T-helper 17 cell (primary cell): ENCODE measurements at regions not wholly inside any gene's neighbourhood (a gene's known extent, or its start where the extent isn't known, plus 50 kb on each side); places are given as distances from the start of the nearest gene placed in this dataset.
"Not testable (repeated sequence)": the region's sequence is repeated elsewhere in the genome, so short reads cannot be mapped to it uniquely, and the experiment has no call there.

ENCODE experiments used
- ATAC-seq: fragments of 150-1000 bp; cut with Tn5 transposase; 2 replicates; pipeline ENCODE4 v1.10.0; 2021; ENCODE audit warnings: mild to moderate bottlenecking, moderate library complexity
- DNase-seq, 3 donors: peaks; one replicate each; pipeline versions ENCODE4 v3.0.0 to v3.0.0-alpha.2; 2020 to 2021
- H3K9me3 ChIP-seq: one replicate; pipeline ENCODE4 v1.7.0; 2013; ENCODE audit warnings: low read length, mild to moderate bottlenecking; ENCODE audit not compliant: control insufficient read depth, poor library complexity, severe bottlenecking
- H3K27ac Mint-ChIP-seq: one replicate; pipeline ENCODE4 v1.8.0; 2022; ENCODE audit warnings: mild to moderate bottlenecking, moderate library complexity, mixed read lengths
- H3K27me3 Mint-ChIP-seq: one replicate; pipeline ENCODE4 v1.8.0; 2022; ENCODE audit warnings: mixed read lengths
- H3K36me3 Mint-ChIP-seq: one replicate; pipeline ENCODE4 v1.8.0; 2022; ENCODE audit warnings: low read depth, mixed read lengths
- H3K4me1 Mint-ChIP-seq: one replicate; pipeline ENCODE4 v1.8.0; 2022; ENCODE audit warnings: mild to moderate bottlenecking, mixed read lengths
- H3K4me3 Mint-ChIP-seq: one replicate; pipeline ENCODE4 v1.8.0; 2022; ENCODE audit warnings: mild to moderate bottlenecking, moderate library complexity, mixed read lengths

- H3K27ac Mint-ChIP-seq: not testable (repeated sequence)
Measured at GRCh38 chr14:105969026-105969425, 442.6 kb downstream of the TMEM121 start.

DNA sequence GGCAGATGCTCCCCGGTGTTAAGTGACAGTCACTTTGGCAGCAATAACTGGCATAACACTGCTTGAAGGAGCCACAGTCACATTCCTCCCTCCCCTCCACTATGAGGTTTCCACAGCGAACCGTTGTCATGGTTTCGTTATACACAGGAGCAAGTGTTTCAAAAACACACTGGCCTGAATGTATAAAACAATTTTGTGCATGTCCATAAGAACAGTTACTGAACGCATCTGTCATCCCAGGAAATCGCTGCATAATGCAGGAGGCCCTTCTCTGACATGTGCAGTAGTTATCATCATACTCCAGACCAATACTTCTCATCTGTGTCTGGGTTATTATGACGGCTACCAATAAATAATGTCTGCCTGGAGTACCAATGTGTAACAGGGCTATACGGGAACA, 444.4 kb downstream of the TMEM121 start:
- ATAC-seq, H3K4me1 Mint-ChIP-seq, H3K4me3 Mint-ChIP-seq, H3K9me3 ChIP-seq, H3K36me3 Mint-ChIP-seq, H3K27ac Mint-ChIP-seq, DNase-seq: not testable (repeated sequence)
- H3K27me3 Mint-ChIP-seq: peaks cover 65% of the 10 kb centered on the region

More at GRCh38 chr14:105969026-105969425, 442.6 kb downstream of the TMEM121 start:
- H3K27me3 Mint-ChIP-seq: peaks cover 68% of the 10 kb centered on the region
- not testable (repeated sequence) for H3K9me3 ChIP-seq, DNase-seq, H3K4me1 Mint-ChIP-seq, H3K4me3 Mint-ChIP-seq, ATAC-seq, H3K36me3 Mint-ChIP-seq

- no peak for DNase-seq
- Mint-ChIP-seq H3K27ac (no peak overlapping the region), H3K36me3 (no peaks in the 10 kb centered on the region), H3K27me3 (peaks cover 65% of the 10 kb centered on the region), H3K4me3 (no peak overlapping the region), H3K4me1 (peaks cover 9% of the 10 kb centered on the region)
- no peaks in the 10 kb centered on the region for H3K9me3 ChIP-seq
- no peak for ATAC-seq
Measured at GRCh38 chr14:105971593-105972500, 445.5 kb downstream of the TMEM121 start.

GRCh38 chr14:105974902-105975301, 448.5 kb downstream of the TMEM121 start:
- Mint-ChIP-seq H3K4me1 (peaks cover 9% of the 10 kb centered on the region), H3K36me3 (no peaks in the 10 kb centered on the region), H3K27ac (no peak overlapping the region), H3K27me3 (peaks cover 43% of the 10 kb centered on the region), H3K4me3 (no peak overlapping the region)
- DNase-seq (peak; percentile 15 to 42 (median 37)), ATAC-seq (peak; percentile 35)
- no peaks in the 10 kb centered on the region for H3K9me3 ChIP-seq

GRCh38 chr14:105978618-105979295, 452.4 kb downstream of the TMEM121 start:
- H3K27ac Mint-ChIP-seq: no peak overlapping the region
- H3K36me3 Mint-ChIP-seq: no peaks in the 10 kb centered on the region
- no peak for DNase-seq
- peaks cover 15% of the 10 kb centered on the region for H3K27me3 Mint-ChIP-seq
- no peaks in the 10 kb centered on the region for H3K9me3 ChIP-seq
- ATAC-seq: no peak
- no peak overlapping the region for H3K4me3 Mint-ChIP-seq
- H3K4me1 Mint-ChIP-seq: peaks cover 31% of the 10 kb centered on the region

DNA sequence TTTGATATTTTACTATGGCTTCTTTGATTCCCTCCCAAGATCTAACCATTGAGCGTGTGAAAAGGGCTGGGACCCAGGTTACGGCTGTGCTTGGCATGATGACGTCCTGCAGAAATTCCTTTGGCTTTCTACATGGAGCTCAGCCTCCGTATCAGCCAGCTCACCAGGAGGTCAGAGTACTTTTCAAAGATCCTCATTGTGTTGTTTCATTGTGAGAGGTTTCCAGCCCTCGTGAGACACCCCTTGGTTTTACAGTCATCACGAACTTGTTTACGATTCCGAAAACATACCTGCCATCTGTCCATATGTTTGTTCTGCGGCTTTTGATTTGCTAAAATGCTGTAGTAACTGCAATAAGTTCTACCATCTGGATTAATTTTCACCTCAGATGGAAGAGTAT, 453.1 kb downstream of the TMEM121 start:
- H3K27ac Mint-ChIP-seq: no peak overlapping the region
- peaks cover 8% of the 10 kb centered on the region for H3K27me3 Mint-ChIP-seq

GRCh38 chr14:105980224-105980623, 453.8 kb downstream of the TMEM121 start:
- DNase-seq (no peak), ATAC-seq (no peak)
- Mint-ChIP-seq H3K36me3 (no peaks in the 10 kb centered on the region), H3K27ac (peak overlapping the region; percentile 92), H3K4me3 (no peak overlapping the region), H3K4me1 (peaks cover 26% of the 10 kb centered on the region), H3K27me3 (peaks cover 5% of the 10 kb centered on the region)
- H3K9me3 ChIP-seq: no peaks in the 10 kb centered on the region

More for the DNA sequence above, 453.1 kb downstream of the TMEM121 start:
- no peaks in the 10 kb centered on the region for H3K36me3 Mint-ChIP-seq
- ATAC-seq (no peak), DNase-seq (no peak)
- H3K4me3 Mint-ChIP-seq: no peak overlapping the region
- H3K4me1 Mint-ChIP-seq: peaks cover 28% of the 10 kb centered on the region
- H3K9me3 ChIP-seq: no peaks in the 10 kb centered on the region

GRCh38 chr14:105981517-105982302, 455.3 kb downstream of the TMEM121 start:
- not testable (repeated sequence) for H3K9me3 ChIP-seq, H3K27me3 Mint-ChIP-seq, H3K36me3 Mint-ChIP-seq
- ATAC-seq (peak; percentile 77), DNase-seq (peak in 1 of 3 donors; percentile 30)
- peaks cover 26% of the 10 kb centered on the region for H3K4me1 Mint-ChIP-seq
- H3K27ac Mint-ChIP-seq: peak overlapping the region; percentile 92
- peak overlapping the region; percentile 56 for H3K4me3 Mint-ChIP-seq

GRCh38 chr14:105982664-105983063, 456.3 kb downstream of the TMEM121 start:
- peak overlapping the region; percentile 2 for H3K4me3 Mint-ChIP-seq
- DNase-seq (no peak), ATAC-seq (no peak)
- H3K36me3 Mint-ChIP-seq: no peaks in the 10 kb centered on the region
- peaks cover 34% of the 10 kb centered on the region for H3K4me1 Mint-ChIP-seq
- no peaks in the 10 kb centered on the region for H3K9me3 ChIP-seq
- no peak overlapping the region for H3K27ac Mint-ChIP-seq
- no peaks in the 10 kb centered on the region for H3K27me3 Mint-ChIP-seq

GRCh38 chr14:105986894-105987284, 460.5 kb downstream of the TMEM121 start:
- peak overlapping the region; percentile 16 for H3K27ac Mint-ChIP-seq
- peaks cover 25% of the 10 kb centered on the region for H3K4me1 Mint-ChIP-seq
- H3K36me3 Mint-ChIP-seq: no peaks in the 10 kb centered on the region
- DNase-seq: no peak
- H3K27me3 Mint-ChIP-seq: no peaks in the 10 kb centered on the region
- ATAC-seq: peak; percentile 24
- H3K9me3 ChIP-seq: no peaks in the 10 kb centered on the region
- peak overlapping the region; percentile 58 for H3K4me3 Mint-ChIP-seq

- ATAC-seq: no peak
- peak overlapping the region; percentile 16 for H3K27ac Mint-ChIP-seq
- peaks cover 22% of the 10 kb centered on the region for H3K4me1 Mint-ChIP-seq
- DNase-seq: no peak
- peak overlapping the region; percentile 31 for H3K4me3 Mint-ChIP-seq
- no peaks in the 10 kb centered on the region for H3K36me3 Mint-ChIP-seq
- no peaks in the 10 kb centered on the region for H3K27me3 Mint-ChIP-seq
- H3K9me3 ChIP-seq: no peaks in the 10 kb centered on the region
Measured at GRCh38 chr14:105987563-105987962, 461.2 kb downstream of the TMEM121 start.

DNA sequence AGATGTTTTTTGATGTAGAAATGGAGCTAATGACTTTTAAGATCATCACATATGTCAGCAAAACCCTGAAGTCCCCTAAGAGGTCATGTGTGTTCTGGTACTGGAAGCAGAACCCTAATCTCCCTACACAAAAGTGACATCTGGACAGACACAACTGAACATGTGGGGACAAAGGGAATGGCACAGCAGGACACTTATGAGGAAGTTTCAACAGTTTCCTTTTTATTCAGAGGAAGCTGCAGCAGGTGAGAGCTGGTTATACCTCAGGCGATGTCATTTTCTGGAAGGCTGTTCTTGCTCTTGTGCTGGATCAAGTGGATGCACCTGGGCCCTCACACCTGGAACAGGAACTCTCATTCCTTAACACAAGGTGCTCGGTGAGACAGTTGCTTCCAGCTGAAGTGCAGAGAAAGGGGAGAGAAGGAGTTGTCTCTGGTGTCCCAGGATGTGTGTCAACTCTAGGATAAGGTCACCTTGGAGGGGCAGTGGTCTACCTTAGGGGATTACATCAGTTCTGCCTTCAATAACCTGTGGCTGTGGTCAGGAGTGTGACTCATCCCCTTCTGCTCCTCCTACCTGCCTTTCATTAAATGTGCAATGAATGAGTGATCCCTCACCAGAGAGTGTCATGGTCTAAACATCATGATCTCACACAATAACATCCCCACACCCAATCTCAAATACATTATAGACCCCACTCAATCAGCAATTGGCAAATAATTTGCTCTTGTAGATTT, 463.4 kb downstream of the TMEM121 start:
- H3K4me1 Mint-ChIP-seq: peaks cover 19% of the 10 kb centered on the region
- H3K27me3 Mint-ChIP-seq: peaks cover 4% of the 10 kb centered on the region
- no peaks in the 10 kb centered on the region for H3K36me3 Mint-ChIP-seq
- DNase-seq: no peak
- peak; percentile 49 for ATAC-seq
- no peak overlapping the region for H3K27ac Mint-ChIP-seq
- H3K4me3 Mint-ChIP-seq: no peak overlapping the region
- no peaks in the 10 kb centered on the region for H3K9me3 ChIP-seq
